Neural progenitor cell (in vitro differentiated cells): ENCODE measurements at regions not wholly inside any gene's neighbourhood (a gene's known extent, or its start where the extent isn't known, plus 50 kb on each side); places are given as distances from the start of the nearest gene placed in this dataset.

Experiments used
- DNase-seq: peaks from one replicate; pipeline ENCODE4 v3.0.0-alpha.2; 2016; ENCODE audit warnings: low spot score
- H2AFZ ChIP-seq: fragments of 200-600 bp; sonication (generic); replicated peaks from 2 replicates; pipeline ENCODE4 v1.6.1; 2016; ENCODE audit warnings: antibody characterized with exemption
- H3F3A ChIP-seq: fragments of 200-600 bp; sonication (generic); 2 replicates; pipeline ENCODE4 v1.6.1; 2016; ENCODE audit warnings: antibody characterized with exemption, low read depth
- H3K27ac ChIP-seq: fragments of 200-600 bp; sonication (generic); 2 replicates; pipeline ENCODE4 v1.5.1; 2016; ENCODE audit warnings: mild to moderate bottlenecking
- H3K27me3 ChIP-seq: fragments of 200-600 bp; sonication (generic); 2 replicates; pipeline ENCODE4 v1.6.1; 2016; ENCODE audit warnings: mild to moderate bottlenecking, moderate library complexity
- H3K36me3 ChIP-seq: fragments of 200-600 bp; sonication (generic); 2 replicates; pipeline ENCODE4 v1.5.1; 2016
- H3K4me1 ChIP-seq: fragments of 200-600 bp; sonication (generic); 2 replicates; pipeline ENCODE4 v1.6.1; 2016; ENCODE audit warnings: mixed run types
- H3K4me2 ChIP-seq: fragments of 200-600 bp; sonication (generic); 2 replicates; pipeline ENCODE4 v1.6.1; 2016
- H3K4me3 ChIP-seq: fragments of 200-600 bp; sonication (generic); 2 replicates; pipeline ENCODE4 v1.5.1; 2016
- H3K79me2 ChIP-seq: fragments of 200-600 bp; sonication (generic); 2 replicates; pipeline ENCODE4 v1.6.1; 2016; ENCODE audit warnings: low read depth
- H3K9ac ChIP-seq: fragments of 200-600 bp; sonication (generic); 2 replicates; pipeline ENCODE4 v1.6.1; 2016
- H3K9me3 ChIP-seq: fragments of 200-600 bp; sonication (generic); 2 replicates; pipeline ENCODE4 v1.5.1; 2016; ENCODE audit warnings: low read depth
- H4K20me1 ChIP-seq: fragments of 200-600 bp; sonication (generic); 2 replicates; pipeline ENCODE4 v1.6.1; 2016; ENCODE audit warnings: low read depth
- H3K27ac Mint-ChIP-seq: 3 replicates; pipeline ENCODE4 v1.8.0; 2021; ENCODE audit warnings: mixed read lengths
- H3K27me3 Mint-ChIP-seq: 2 replicates; pipeline ENCODE4 v1.8.0; 2022; ENCODE audit warnings: low read depth, mild to moderate bottlenecking, inconsistent platforms, moderate library complexity, mixed read lengths; ENCODE audit not compliant: insufficient read depth
- H3K36me3 Mint-ChIP-seq: 3 replicates; pipeline ENCODE4 v1.8.0; 2021; ENCODE audit warnings: mixed read lengths
- H3K4me1 Mint-ChIP-seq: 3 replicates; pipeline ENCODE4 v1.8.0; 2021; ENCODE audit warnings: mixed read lengths
- H3K4me3 Mint-ChIP-seq: 3 replicates; pipeline ENCODE4 v1.8.0; 2021; ENCODE audit warnings: mild to moderate bottlenecking, moderate library complexity, mixed read lengths
- H3K9me3 Mint-ChIP-seq: 3 replicates; pipeline ENCODE4 v1.8.0; 2020; ENCODE audit warnings: mixed read lengths
- CTCF ChIP-seq: fragments of 200-600 bp; sonication (generic); IDR thresholded peaks from 2 replicates; pipeline ENCODE4 v1.5.1; 2017; ENCODE audit warnings: antibody characterized with exemption, mild to moderate bottlenecking
- EZH2 ChIP-seq: fragments of 200-600 bp; sonication (generic); IDR thresholded peaks from 2 replicates; pipeline ENCODE4 v1.6.1; 2017; ENCODE audit warnings: antibody characterized with exemption, mild to moderate bottlenecking, moderate library complexity
- EZH2phosphoT487 ChIP-seq: fragments of 200-600 bp; sonication (generic); IDR thresholded peaks from 2 replicates; pipeline ENCODE4 v1.6.1; 2017; ENCODE audit warnings: antibody characterized with exemption

- Histone ChIP-seq H3F3A (peaks cover 26% of the 10 kb centered on the region), H3K27me3 (no peaks in the 10 kb centered on the region), H3K27ac (no peak overlapping the region), H4K20me1 (no peaks in the 10 kb centered on the region), H3K9ac (no peak overlapping the region), H3K79me2 (no peaks in the 10 kb centered on the region), H2AFZ (no peak overlapping the region), H3K4me1 (peaks cover 26% of the 10 kb centered on the region), H3K4me2 (no peak overlapping the region), H3K4me3 (no peak overlapping the region), H3K9me3 (no peaks in the 10 kb centered on the region), H3K36me3 (no peaks in the 10 kb centered on the region)
- Mint-ChIP-seq H3K9me3 (peaks cover 4% of the 10 kb centered on the region), H3K36me3 (no peaks in the 10 kb centered on the region), H3K27ac (no peak overlapping the region), H3K4me1 (peaks cover 31% of the 10 kb centered on the region), H3K27me3 (peaks cover 3% of the 10 kb centered on the region), H3K4me3 (no peak overlapping the region)
- TF ChIP-seq EZH2phosphoT487 (no peak), CTCF (no peak), EZH2 (no peak)
- DNase-seq = no peak
Observed at GRCh38 chr12:69003991-69004390, 71.0 kb upstream of the CPM start.

- H3K4me3 Mint-ChIP-seq = peak overlapping the region; percentile 67
- H3K9ac ChIP-seq = no peak overlapping the region
Observed at GRCh38 chr12:69007101-69007854, 74.3 kb upstream of the CPM start.

GRCh38 chr12:69007855-69008351 is 74.9 kb upstream of the CPM start:
- Mint-ChIP-seq H3K4me1 (peaks cover 27% of the 10 kb centered on the region), H3K27me3 (peaks cover 3% of the 10 kb centered on the region), H3K4me3 (peak overlapping the region; percentile 67), H3K9me3 (peaks cover 4% of the 10 kb centered on the region), H3K27ac (peak overlapping the region; percentile 84), H3K36me3 (no peaks in the 10 kb centered on the region)
- H3K9me3 ChIP-seq = no peaks in the 10 kb centered on the region
- H3K79me2 ChIP-seq = no peaks in the 10 kb centered on the region
- no peak overlapping the region for H3K9ac ChIP-seq
- peak overlapping the region; percentile 71 for H3K4me2 ChIP-seq
- H3F3A ChIP-seq = peaks cover 26% of the 10 kb centered on the region
- no peak overlapping the region for H2AFZ ChIP-seq
- peak overlapping the region; percentile 30 for H3K4me3 ChIP-seq
- H3K27ac ChIP-seq = peak overlapping the region; percentile 82
- no peaks in the 10 kb centered on the region for H3K27me3 ChIP-seq
- no peaks in the 10 kb centered on the region for H3K36me3 ChIP-seq
- DNase-seq = peak; percentile 57
- H3K4me1 ChIP-seq = peaks cover 26% of the 10 kb centered on the region
- H4K20me1 ChIP-seq = no peaks in the 10 kb centered on the region
- no peak for TF ChIP-seq CTCF
- no peak for TF ChIP-seq EZH2phosphoT487
- TF ChIP-seq EZH2 = no peak

More at GRCh38 chr12:69007101-69007854, 74.3 kb upstream of the CPM start:
- Histone ChIP-seq H4K20me1 (no peaks in the 10 kb centered on the region), H3K27ac (peak overlapping the region; percentile 82), H3K4me1 (peaks cover 26% of the 10 kb centered on the region), H3K27me3 (no peaks in the 10 kb centered on the region), H3K4me3 (peak overlapping the region; percentile 30), H3F3A (peaks cover 26% of the 10 kb centered on the region), H3K36me3 (no peaks in the 10 kb centered on the region), H3K9me3 (no peaks in the 10 kb centered on the region), H2AFZ (no peak overlapping the region), H3K4me2 (peak overlapping the region; percentile 71), H3K79me2 (no peaks in the 10 kb centered on the region)
- Mint-ChIP-seq H3K9me3 (peaks cover 4% of the 10 kb centered on the region), H3K27me3 (peaks cover 3% of the 10 kb centered on the region), H3K4me1 (peaks cover 27% of the 10 kb centered on the region), H3K27ac (peak overlapping the region; percentile 84), H3K36me3 (no peaks in the 10 kb centered on the region)
- no peak for TF ChIP-seq CTCF
- TF ChIP-seq EZH2phosphoT487 = no peak
- TF ChIP-seq EZH2 = no peak
- DNase-seq = peak; percentile 73
